Panc1 (cell line): ENCODE measurements at regions not wholly inside any gene's neighbourhood (a gene's known extent, or its start where the extent isn't known, plus 50 kb on each side); places are given as distances from the start of the nearest gene placed in this dataset.

Source experiments
- ATAC-seq: fragments of 200-7000 bp; cut with Tn5 transposase; 2 replicates; pipeline ENCODE4 v1.9.1; 2020; ENCODE audit warnings: mild to moderate bottlenecking, moderate library complexity
- BruUV-seq: library from RNA; stranded (reverse); fragments of 400-500 nt; replicated peaks from 2 replicates; lab custom pipeline; 2021; lab: Mats Ljungman, UMichigan
- CTCF ChIA-PET: fragments of 300-600 bp; sonication (Branson Sonifier 250); formaldehyde crosslinking; loops from one replicate; lab custom pipeline; 2022; ENCODE audit warnings: antibody characterized with exemption; lab: Charles Lee
- POLR2A ChIA-PET: fragments of 300-600 bp; sonication (Branson Sonifier 250); formaldehyde crosslinking; loops from one replicate; lab custom pipeline; 2022; ENCODE audit warnings: antibody characterized with exemption; lab: Charles Lee
- DNase-seq: peaks from one replicate; pipeline ENCODE4 v3.0.0-alpha.2; 2010; ENCODE audit warnings: low read depth, low spot score
- H3K27ac ChIP-seq: 2 replicates; pipeline ENCODE4 v1.5.1; 2011; ENCODE audit warnings: mild to moderate bottlenecking, low read length, inconsistent platforms
- H3K27me3 ChIP-seq: fragments of 200-500 bp; sonication (Bioruptor generic); 2 replicates; pipeline ENCODE4 v1.6.0; 2014; ENCODE audit warnings: low read length, inconsistent platforms; ENCODE audit not compliant: control insufficient read depth, insufficient read depth
- H3K36me3 ChIP-seq: fragments of 200-500 bp; sonication (Bioruptor generic); 2 replicates; pipeline ENCODE4 v1.5.1; 2014; ENCODE audit warnings: inconsistent platforms, mild to moderate bottlenecking, low read length, moderate library complexity; ENCODE audit not compliant: control insufficient read depth, insufficient read depth
- H3K4me1 ChIP-seq: 2 replicates; pipeline ENCODE4 v1.5.1; 2011; ENCODE audit warnings: inconsistent platforms, mild to moderate bottlenecking, low read length, moderate library complexity; ENCODE audit not compliant: control insufficient read depth, insufficient read depth
- H3K4me3 ChIP-seq, 2 experiments: 2 replicates each; pipeline ENCODE4 v1.5.1; 2011 to 2012; ENCODE audit warnings: low read depth in 2 of 2, low read length in 2 of 2, mild to moderate bottlenecking in 2 of 2, inconsistent platforms in 1 of 2, moderate library complexity in 1 of 2
- H3K9me3 ChIP-seq: fragments of 200-500 bp; sonication (Bioruptor generic); 2 replicates; pipeline ENCODE4 v1.5.1; 2014; ENCODE audit warnings: low read depth, mild to moderate bottlenecking, inconsistent platforms, low read length, moderate library complexity; ENCODE audit not compliant: control insufficient read depth, insufficient read depth
- CTCF ChIP-seq: fragments of 450-650 bp; IDR thresholded peaks from 2 replicates; pipeline ENCODE4 v1.5.1; 2017; ENCODE audit warnings: mild to moderate bottlenecking
- POLR2AphosphoS5 ChIP-seq: IDR thresholded peaks from 2 replicates; pipeline ENCODE4 v1.6.1; 2012; ENCODE audit warnings: mild to moderate bottlenecking, low read depth, low read length, moderate library complexity
- REST ChIP-seq, 2 experiments: IDR thresholded peaks; 2 replicates each; pipeline ENCODE4 v1.6.1; 2011 to 2012; ENCODE audit warnings: low read depth in 2 of 2, control low read depth in 1 of 2, low read length in 1 of 2, mild to moderate bottlenecking in 1 of 2, moderate library complexity in 1 of 2; ENCODE audit not compliant: insufficient read depth in 1 of 2
- SIN3A ChIP-seq: IDR thresholded peaks from 2 replicates; pipeline ENCODE4 v1.6.1; 2012; ENCODE audit warnings: low read depth, mild to moderate bottlenecking, low read length, moderate library complexity, borderline replicate concordance; ENCODE audit not compliant: insufficient read depth
- TCF7L2 ChIP-seq: IDR thresholded peaks from 2 replicates; pipeline ENCODE4 v1.6.1; 2011; ENCODE audit warnings: mild to moderate bottlenecking, low read depth, low read length, inconsistent platforms
- in situ Hi-C: cut with HindIII; loops from 2 replicates; pipeline ENCODE4 v1.10.0; 2016; ENCODE audit warnings: low sequenced_read_pairs, low pct_unique_long_range_greater_than_20kb
- intact Hi-C: fragments of 100-400 bp; cut with micrococcal nuclease; formaldehyde crosslinking; loops from one replicate; pipeline ENCODE4 v1.10.0; 2022; ENCODE audit not compliant: unreplicated experiment

- DNase-seq = no peak
- ATAC-seq = no peak
- BruUV-seq = no TSS peak
- Histone ChIP-seq H3K27me3 (no peaks in the 10 kb centered on the region), H3K4me1 (no peaks in the 10 kb centered on the region), H3K36me3 (no peaks in the 10 kb centered on the region), H3K27ac (no peak overlapping the region), H3K4me3 (no peak overlapping the region), H3K9me3 (no peaks in the 10 kb centered on the region)
- ChIA-PET CTCF (no interaction called here), POLR2A (no interaction called here)
- TF ChIP-seq SIN3A (no peak), REST (IDR thresholded peaks at IDR 0.05; ENCODE audit: insufficient read depth in 1 of 2, low read depth in 2 of 2, low read length in 1 of 2) (no peak), POLR2AphosphoS5 (no peak), CTCF (no peak), TCF7L2 (no peak)
- in situ Hi-C loops = no loop called here
- intact Hi-C loops = no loop called here
These were observed 66.4 kb upstream of the MARCHF11 start for GRCh38 chr5:16245956-16246355.

- Histone ChIP-seq H3K36me3 (no peaks in the 10 kb centered on the region), H3K27me3 (no peaks in the 10 kb centered on the region), H3K4me1 (no peaks in the 10 kb centered on the region), H3K27ac (no peak overlapping the region), H3K4me3 (no peak overlapping the region), H3K9me3 (no peaks in the 10 kb centered on the region)
- ChIA-PET POLR2A (no interaction called here), CTCF (no interaction called here)
- ATAC-seq (no peak), DNase-seq (no peak)
- in situ Hi-C loops (no loop called here), intact Hi-C loops (no loop called here)
- BruUV-seq = no TSS peak
- TF ChIP-seq REST (IDR thresholded peaks at IDR 0.05; ENCODE audit: insufficient read depth in 1 of 2, low read depth in 2 of 2, low read length in 1 of 2) = no peak
- no peak for TF ChIP-seq SIN3A
- TF ChIP-seq CTCF = no peak
- no peak for TF ChIP-seq TCF7L2
- no peak for TF ChIP-seq POLR2AphosphoS5
These were observed 65.7 kb upstream of the MARCHF11 start for GRCh38 chr5:16245249-16245648.
